HepG2 (cell line): ENCODE measurements at regions not wholly inside any gene's neighbourhood (a gene's known extent, or its start where the extent isn't known, plus 50 kb on each side); places are given as distances from the start of the nearest gene placed in this dataset.
A peak's percentile ranks its signal among the peaks of the same experiment; 100 is the strongest.

Experiments
- CREM ChIP-seq, 2 experiments: sonication (generic) in 1 of 2; formaldehyde crosslinking in 1 of 2; IDR thresholded peaks; 2 replicates each; pipeline versions ENCODE4 v1.4.0 to v1.6.1; 2016 to 2020; ENCODE audit warnings: antibody characterized with exemption in 1 of 2, mild to moderate bottlenecking in 1 of 2, missing genetic modification reagents in 1 of 2
- FIP1L1 ChIP-seq: fragments of 200-400 bp; formaldehyde crosslinking; IDR thresholded peaks from 2 replicates; pipeline ENCODE4 v1.6.1; 2018; ENCODE audit warnings: low read depth, mild to moderate bottlenecking, low read length, moderate library complexity, borderline replicate concordance; ENCODE audit not compliant: insufficient read depth
- FOSL1 ChIP-seq: sonication (generic); formaldehyde crosslinking; IDR thresholded peaks from 2 replicates; pipeline ENCODE4 v1.9.0; 2021; ENCODE audit warnings: missing genetic modification reagents, borderline replicate concordance
- FOXP1 ChIP-seq, 2 experiments: fragments of 450-650 bp in 1 of 2; IDR thresholded peaks; 2 replicates each; pipeline ENCODE4 v1.6.1; 2017 to 2018; ENCODE audit warnings: antibody characterized with exemption in 1 of 2
- HDAC1 ChIP-seq: sonication (generic); formaldehyde crosslinking; IDR thresholded peaks from 2 replicates; pipeline ENCODE4 v1.5.1; 2020; ENCODE audit warnings: mild to moderate bottlenecking, missing genetic modification reagents
- ISX ChIP-seq: sonication (generic); formaldehyde crosslinking; conservative IDR thresholded peaks from 2 replicates; pipeline ENCODE4 v1.5.0; 2020; ENCODE audit warnings: missing genetic modification reagents
- JUNB ChIP-seq: sonication (generic); formaldehyde crosslinking; IDR thresholded peaks from 2 replicates; pipeline ENCODE4 v1.8.0; 2022; ENCODE audit warnings: missing genetic modification reagents, mild to moderate bottlenecking, borderline replicate concordance
- NR2F1 ChIP-seq, 2 experiments: fragments of 450-650 bp in 1 of 2; formaldehyde crosslinking in 1 of 2; IDR thresholded peaks; 2 replicates each; pipeline versions ENCODE4 v1.5.0 to v1.6.1; 2016 to 2020; ENCODE audit warnings: mild to moderate bottlenecking in 1 of 2, missing compliant biosample characterization in 1 of 2, missing genetic modification reagents in 1 of 2, moderate library complexity in 1 of 2
- POGZ ChIP-seq: sonication (generic); formaldehyde crosslinking; IDR thresholded peaks from 2 replicates; pipeline ENCODE4 v1.4.0; 2020; ENCODE audit warnings: mild to moderate bottlenecking, missing genetic modification reagents
- PRDM10 ChIP-seq: sonication (generic); formaldehyde crosslinking; IDR thresholded peaks from 2 replicates; pipeline ENCODE4 v1.4.0; 2020; ENCODE audit warnings: low read depth, missing genetic modification reagents
- RELA ChIP-seq: sonication (generic); formaldehyde crosslinking; IDR thresholded peaks from 2 replicates; pipeline ENCODE4 v1.4.0; 2020; ENCODE audit warnings: missing genetic modification reagents
- SMAD9 ChIP-seq: sonication (generic); formaldehyde crosslinking; IDR thresholded peaks from 2 replicates; pipeline ENCODE4 v1.5.1; 2020; ENCODE audit warnings: mild to moderate bottlenecking, missing genetic modification reagents
- SMYD3 ChIP-seq: sonication (generic); formaldehyde crosslinking; IDR thresholded peaks from 2 replicates; pipeline ENCODE4 v1.8.1; 2023; ENCODE audit warnings: mild to moderate bottlenecking, missing genetic modification reagents
- SOX13 ChIP-seq, 3 experiments: fragments of 450-650 bp in 1 of 3; sonication (generic) in 1 of 3; formaldehyde crosslinking in 1 of 3; IDR thresholded peaks in 2 of 3; conservative IDR thresholded peaks in 1 of 3; 2 replicates each; pipeline versions ENCODE4 v1.5.0 to v1.6.1; 2016 to 2020; ENCODE audit warnings: antibody characterized with exemption in 1 of 3, mild to moderate bottlenecking in 1 of 3, missing compliant biosample characterization in 1 of 3, missing genetic modification reagents in 1 of 3, moderate library complexity in 1 of 3
- ZNF101 ChIP-seq: sonication (generic); formaldehyde crosslinking; IDR thresholded peaks from 2 replicates; pipeline ENCODE4 v1.4.0; 2020; ENCODE audit warnings: mild to moderate bottlenecking, low read depth, missing genetic modification reagents, borderline replicate concordance
- ZNF121 ChIP-seq: sonication (generic); formaldehyde crosslinking; IDR thresholded peaks from 2 replicates; pipeline ENCODE4 v1.5.0; 2020; ENCODE audit warnings: mild to moderate bottlenecking, missing genetic modification reagents
- ZNF607 ChIP-seq: sonication (generic); formaldehyde crosslinking; IDR thresholded peaks from 2 replicates; pipeline ENCODE4 v1.5.1; 2020; ENCODE audit warnings: missing genetic modification reagents, mild to moderate bottlenecking, borderline replicate concordance
- ZNF800 ChIP-seq: sonication (generic); formaldehyde crosslinking; IDR thresholded peaks from 2 replicates; pipeline ENCODE4 v1.4.0; 2020; ENCODE audit warnings: missing genetic modification reagents
- ZSCAN21 ChIP-seq: sonication (generic); formaldehyde crosslinking; IDR thresholded peaks from 2 replicates; pipeline ENCODE4 v1.8.0; 2022; ENCODE audit warnings: mild to moderate bottlenecking, missing genetic modification reagents, moderate library complexity, borderline replicate concordance
- TF ChIP-seq, protein P1 (sequence below): sonication (generic); formaldehyde crosslinking; IDR thresholded peaks from 2 replicates; pipeline ENCODE4 v1.8.1; 2022; ENCODE audit warnings: low read depth, mild to moderate bottlenecking, missing genetic modification reagents

GRCh38 chr2:64404002-64404731, 49.8 kb upstream of the LGALSL start (continued):
- TF ChIP-seq FOXP1 (IDR thresholded peaks at IDR 0.05) (no peak), FOXP1 (CRISPR knock-in tag; IDR thresholded peaks at IDR 0.05) (peak; percentile 48), ISX (CRISPR knock-in tag) (no peak), ZNF101 (CRISPR knock-in tag) (no peak), FIP1L1 (no peak), ZNF121 (CRISPR knock-in tag) (no peak), SMAD9 (CRISPR knock-in tag) (no peak), ZNF800 (CRISPR knock-in tag) (no peak), RELA (CRISPR knock-in tag) (no peak), FOSL1 (CRISPR knock-in tag) (no peak), POGZ (CRISPR knock-in tag) (no peak), NR2F1 (CRISPR knock-in tag; IDR thresholded peaks at IDR 0.05) (peak; percentile 62 to 64; a peak in 3 of 4 replicates), ZSCAN21 (no peak), HDAC1 (no peak), CREM (IDR thresholded peaks at IDR 0.05) (no peak), CREM (CRISPR knock-in tag; IDR thresholded peaks at IDR 0.05) (no peak), SOX13 (IDR thresholded peaks at IDR 0.05) (no peak), SOX13 (CRISPR knock-in tag; conservative IDR thresholded peaks at IDR 0.05 in 1 of 2, IDR thresholded peaks at IDR 0.05 in 1 of 2) (peak in 1 of 2 experiments; percentile 80; a peak in 2 of 4 replicates), SMYD3 (CRISPR knock-in tag) (no peak), JUNB (CRISPR knock-in tag) (no peak), ZNF607 (CRISPR knock-in tag) (no peak), PRDM10 (CRISPR knock-in tag) (no peak; the same call in none of the 2 replicates)
- TF ChIP-seq, protein P1, sequence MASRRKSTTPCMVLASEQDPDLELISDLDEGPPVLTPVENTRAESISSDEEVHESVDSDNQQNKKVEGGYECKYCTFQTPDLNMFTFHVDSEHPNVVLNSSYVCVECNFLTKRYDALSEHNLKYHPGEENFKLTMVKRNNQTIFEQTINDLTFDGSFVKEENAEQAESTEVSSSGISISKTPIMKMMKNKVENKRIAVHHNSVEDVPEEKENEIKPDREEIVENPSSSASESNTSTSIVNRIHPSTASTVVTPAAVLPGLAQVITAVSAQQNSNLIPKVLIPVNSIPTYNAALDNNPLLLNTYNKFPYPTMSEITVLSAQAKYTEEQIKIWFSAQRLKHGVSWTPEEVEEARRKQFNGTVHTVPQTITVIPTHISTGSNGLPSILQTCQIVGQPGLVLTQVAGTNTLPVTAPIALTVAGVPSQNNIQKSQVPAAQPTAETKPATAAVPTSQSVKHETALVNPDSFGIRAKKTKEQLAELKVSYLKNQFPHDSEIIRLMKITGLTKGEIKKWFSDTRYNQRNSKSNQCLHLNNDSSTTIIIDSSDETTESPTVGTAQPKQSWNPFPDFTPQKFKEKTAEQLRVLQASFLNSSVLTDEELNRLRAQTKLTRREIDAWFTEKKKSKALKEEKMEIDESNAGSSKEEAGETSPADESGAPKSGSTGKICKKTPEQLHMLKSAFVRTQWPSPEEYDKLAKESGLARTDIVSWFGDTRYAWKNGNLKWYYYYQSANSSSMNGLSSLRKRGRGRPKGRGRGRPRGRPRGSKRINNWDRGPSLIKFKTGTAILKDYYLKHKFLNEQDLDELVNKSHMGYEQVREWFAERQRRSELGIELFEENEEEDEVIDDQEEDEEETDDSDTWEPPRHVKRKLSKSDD, result no peak
